PFSK-1 (cell line): ENCODE measurements at regions not wholly inside any gene's neighbourhood (a gene's known extent, or its start where the extent isn't known, plus 50 kb on each side); places are given as distances from the start of the nearest gene placed in this dataset.

Source experiments
- FOXP2 ChIP-seq: optimal IDR thresholded peaks from 2 replicates; pipeline ENCODE3; 2011; ENCODE audit warnings: borderline replicate concordance, control low read depth, inconsistent platforms; ENCODE audit not compliant: insufficient read depth; ENCODE audit errors: extremely low read length, extremely low read depth
- POLR2AphosphoS5 ChIP-seq: IDR thresholded peaks from 2 replicates; pipeline ENCODE4 v1.6.1; 2012; ENCODE audit warnings: low read depth, mild to moderate bottlenecking, control low read depth, low read length, moderate library complexity
- REST ChIP-seq, 2 experiments: IDR thresholded peaks; 2 replicates each; pipeline versions ENCODE4 v1.6.1 to v1.8.0; 2011 to 2012; ENCODE audit warnings: low read depth in 2 of 2, low read length in 2 of 2, control low read depth in 1 of 2, inconsistent platforms in 1 of 2, mild to moderate bottlenecking in 1 of 2, moderate library complexity in 1 of 2; ENCODE audit not compliant: insufficient read depth in 1 of 2
- SIN3A ChIP-seq: IDR thresholded peaks from 2 replicates; pipeline ENCODE4 v1.6.1; 2012; ENCODE audit warnings: mild to moderate bottlenecking, low read length, moderate library complexity, borderline replicate concordance; ENCODE audit not compliant: insufficient read depth
- TAF1 ChIP-seq: IDR thresholded peaks from 2 replicates; pipeline ENCODE4 v1.6.1; 2012; ENCODE audit warnings: low read length, control low read depth, borderline replicate concordance; ENCODE audit not compliant: insufficient read depth

GRCh38 chr12:77736219-77736965, 94.3 kb upstream of the NAV3 start:
- TF ChIP-seq REST (IDR thresholded peaks at IDR 0.05; ENCODE audit: insufficient read depth in 1 of 2, low read depth in 2 of 2, low read length in 2 of 2), result no peak
- no peak for TF ChIP-seq TAF1
- no peak for TF ChIP-seq SIN3A
- TF ChIP-seq FOXP2, result no peak
- no peak for TF ChIP-seq POLR2AphosphoS5

- no peak for TF ChIP-seq POLR2AphosphoS5
- no peak for TF ChIP-seq REST (IDR thresholded peaks at IDR 0.05; ENCODE audit: insufficient read depth in 1 of 2, low read depth in 2 of 2, low read length in 2 of 2)
- TF ChIP-seq SIN3A, result no peak
- no peak for TF ChIP-seq TAF1
- TF ChIP-seq FOXP2, result no peak
Observed at GRCh38 chr12:77734214-77734883, 96.3 kb upstream of the NAV3 start.

DNA sequence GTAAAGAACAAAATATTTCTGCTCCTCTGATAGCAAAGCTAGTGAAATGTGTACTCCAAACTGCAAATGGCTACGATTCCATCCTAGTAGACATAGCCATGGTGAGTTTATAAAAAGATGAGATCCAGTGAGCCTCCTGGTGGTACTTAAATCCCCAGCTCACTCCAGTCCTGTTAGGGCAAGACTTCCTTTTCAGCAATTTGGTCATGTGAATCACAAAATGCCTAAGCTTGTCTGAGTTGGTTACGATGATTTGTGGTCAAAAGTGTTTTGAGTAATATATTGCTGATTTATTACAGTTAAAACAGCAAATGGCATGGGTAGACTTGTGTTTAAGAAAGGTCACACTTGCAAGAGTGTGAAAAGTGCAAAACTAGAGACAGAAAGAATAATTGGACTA, 102.7 kb upstream of the NAV3 start:
- TF ChIP-seq POLR2AphosphoS5 (no peak), FOXP2 (no peak), REST (IDR thresholded peaks at IDR 0.05; ENCODE audit: insufficient read depth in 1 of 2, low read depth in 2 of 2, low read length in 2 of 2) (no peak), TAF1 (no peak), SIN3A (no peak)

DNA sequence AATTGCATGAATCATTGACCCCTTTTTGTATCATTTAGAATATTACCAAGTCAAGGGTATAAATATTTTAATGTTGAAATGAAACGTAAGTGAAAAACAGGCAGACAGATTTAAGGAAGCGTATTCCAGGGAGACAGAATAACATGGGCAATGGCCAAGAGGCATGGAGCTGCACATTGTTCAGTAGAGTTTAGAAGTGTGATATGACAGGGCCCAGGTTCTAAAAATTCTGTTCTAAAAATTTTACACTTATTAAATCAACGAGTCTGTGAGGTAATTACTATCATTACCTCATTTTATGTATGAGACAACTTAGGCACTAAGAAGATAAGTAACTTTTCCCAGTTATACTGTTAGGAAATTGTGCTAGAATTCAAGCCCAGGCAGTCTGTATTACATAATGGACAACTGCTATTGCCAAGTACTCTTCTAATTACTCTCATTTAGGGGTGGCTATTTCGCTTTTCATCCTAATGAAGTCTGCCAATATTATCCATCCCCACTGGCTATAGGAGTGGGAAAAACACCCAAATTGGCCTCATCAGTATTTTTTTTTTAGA, 103.2 kb upstream of the NAV3 start:
- no peak for TF ChIP-seq TAF1
- no peak for TF ChIP-seq POLR2AphosphoS5
- TF ChIP-seq SIN3A, result no peak
- no peak for TF ChIP-seq REST (IDR thresholded peaks at IDR 0.05; ENCODE audit: insufficient read depth in 1 of 2, low read depth in 2 of 2, low read length in 2 of 2)
- TF ChIP-seq FOXP2, result no peak
